ENCODE measurements at regions not wholly inside any gene's neighbourhood (a gene's known extent, or its start where the extent isn't known, plus 50 kb on each side); places are given as distances from the start of the nearest gene placed in this dataset.

DNA sequence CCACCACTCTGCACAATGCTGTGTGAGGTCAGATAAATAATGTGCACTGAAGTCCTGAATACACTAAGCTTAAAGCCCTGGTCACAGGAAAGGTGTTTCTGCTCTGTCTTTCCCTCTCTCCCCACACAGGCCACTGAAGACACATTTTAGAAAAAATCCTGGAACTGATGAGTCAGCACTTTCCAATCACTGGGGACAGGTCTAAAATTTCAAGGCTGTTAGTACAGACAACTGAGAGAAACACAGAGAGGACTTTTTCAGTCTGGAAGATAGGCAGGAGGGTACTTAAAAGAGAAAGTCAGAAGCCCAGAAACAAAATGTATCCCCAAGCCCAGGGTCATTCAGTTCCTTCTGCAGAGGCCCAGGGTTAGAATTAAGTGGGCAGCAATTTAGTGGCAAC, 333.9 kb upstream of the CCDC196 start:
- Mint-ChIP-seq H3K27me3 (ENCODE audit: insufficient read depth, low read depth, poor library complexity) (no peaks in the 10 kb centered on the region), H3K4me1 (no peaks in the 10 kb centered on the region), H3K36me3 (ENCODE audit: low read depth) (no peaks in the 10 kb centered on the region), H3K4me3 (no peak overlapping the region), H3K27ac (peak overlapping the region; percentile 19; the same call in 1 of the 2 replicates), H3K9me3 (peaks cover 9% of the 10 kb centered on the region)
- Histone ChIP-seq H3K4me1 (ENCODE audit: insufficient read depth) (no peaks in the 10 kb centered on the region), H3K79me2 (replicated peaks; ENCODE audit: insufficient read depth) (no peaks in the 10 kb centered on the region), H3K27ac (ENCODE audit: low read depth) (no peak overlapping the region), H3K27me3 (ENCODE audit: insufficient read depth) (no peaks in the 10 kb centered on the region), H4K20me1 (replicated peaks; ENCODE audit: insufficient read depth) (no peaks in the 10 kb centered on the region), H3K4me2 (no peak overlapping the region), H2AFZ (peak overlapping the region; percentile 66; the same call in 1 of the 2 replicates), H3K9me2 (ENCODE audit: insufficient read depth) (no peaks in the 10 kb centered on the region), H3F3A (replicated peaks; ENCODE audit: low read depth) (no peaks in the 10 kb centered on the region), H3K36me3 (ENCODE audit: insufficient read depth) (no peaks in the 10 kb centered on the region; the same call in 1 of the 2 replicates), H3K4me3 (no peak overlapping the region)
- no peak for ATAC-seq
- no peak for DNase-seq (ENCODE audit: low spot score)
- TF ChIP-seq, protein P1, sequence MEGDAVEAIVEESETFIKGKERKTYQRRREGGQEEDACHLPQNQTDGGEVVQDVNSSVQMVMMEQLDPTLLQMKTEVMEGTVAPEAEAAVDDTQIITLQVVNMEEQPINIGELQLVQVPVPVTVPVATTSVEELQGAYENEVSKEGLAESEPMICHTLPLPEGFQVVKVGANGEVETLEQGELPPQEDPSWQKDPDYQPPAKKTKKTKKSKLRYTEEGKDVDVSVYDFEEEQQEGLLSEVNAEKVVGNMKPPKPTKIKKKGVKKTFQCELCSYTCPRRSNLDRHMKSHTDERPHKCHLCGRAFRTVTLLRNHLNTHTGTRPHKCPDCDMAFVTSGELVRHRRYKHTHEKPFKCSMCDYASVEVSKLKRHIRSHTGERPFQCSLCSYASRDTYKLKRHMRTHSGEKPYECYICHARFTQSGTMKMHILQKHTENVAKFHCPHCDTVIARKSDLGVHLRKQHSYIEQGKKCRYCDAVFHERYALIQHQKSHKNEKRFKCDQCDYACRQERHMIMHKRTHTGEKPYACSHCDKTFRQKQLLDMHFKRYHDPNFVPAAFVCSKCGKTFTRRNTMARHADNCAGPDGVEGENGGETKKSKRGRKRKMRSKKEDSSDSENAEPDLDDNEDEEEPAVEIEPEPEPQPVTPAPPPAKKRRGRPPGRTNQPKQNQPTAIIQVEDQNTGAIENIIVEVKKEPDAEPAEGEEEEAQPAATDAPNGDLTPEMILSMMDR (conservative IDR thresholded peaks at IDR 0.05; ENCODE audit: low read depth in 2 of 2) = no peak
- TF ChIP-seq JUNB (IDR thresholded peaks at IDR 0.05; ENCODE audit: unreplicated experiment) (no peak), POLR2AphosphoS5 (IDR thresholded peaks at IDR 0.05; ENCODE audit: low read depth) (no peak), EZH2phosphoT487 (IDR thresholded peaks at IDR 0.05; ENCODE audit: unreplicated experiment) (no peak), NANOG (IDR thresholded peaks at IDR 0.05; ENCODE audit: borderline replicate concordance) (no peak)
- TF ChIP-seq, protein P2, sequence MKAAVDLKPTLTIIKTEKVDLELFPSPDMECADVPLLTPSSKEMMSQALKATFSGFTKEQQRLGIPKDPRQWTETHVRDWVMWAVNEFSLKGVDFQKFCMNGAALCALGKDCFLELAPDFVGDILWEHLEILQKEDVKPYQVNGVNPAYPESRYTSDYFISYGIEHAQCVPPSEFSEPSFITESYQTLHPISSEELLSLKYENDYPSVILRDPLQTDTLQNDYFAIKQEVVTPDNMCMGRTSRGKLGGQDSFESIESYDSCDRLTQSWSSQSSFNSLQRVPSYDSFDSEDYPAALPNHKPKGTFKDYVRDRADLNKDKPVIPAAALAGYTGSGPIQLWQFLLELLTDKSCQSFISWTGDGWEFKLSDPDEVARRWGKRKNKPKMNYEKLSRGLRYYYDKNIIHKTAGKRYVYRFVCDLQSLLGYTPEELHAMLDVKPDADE (IDR thresholded peaks at IDR 0.05) = no peak
- TF ChIP-seq, protein P3, sequence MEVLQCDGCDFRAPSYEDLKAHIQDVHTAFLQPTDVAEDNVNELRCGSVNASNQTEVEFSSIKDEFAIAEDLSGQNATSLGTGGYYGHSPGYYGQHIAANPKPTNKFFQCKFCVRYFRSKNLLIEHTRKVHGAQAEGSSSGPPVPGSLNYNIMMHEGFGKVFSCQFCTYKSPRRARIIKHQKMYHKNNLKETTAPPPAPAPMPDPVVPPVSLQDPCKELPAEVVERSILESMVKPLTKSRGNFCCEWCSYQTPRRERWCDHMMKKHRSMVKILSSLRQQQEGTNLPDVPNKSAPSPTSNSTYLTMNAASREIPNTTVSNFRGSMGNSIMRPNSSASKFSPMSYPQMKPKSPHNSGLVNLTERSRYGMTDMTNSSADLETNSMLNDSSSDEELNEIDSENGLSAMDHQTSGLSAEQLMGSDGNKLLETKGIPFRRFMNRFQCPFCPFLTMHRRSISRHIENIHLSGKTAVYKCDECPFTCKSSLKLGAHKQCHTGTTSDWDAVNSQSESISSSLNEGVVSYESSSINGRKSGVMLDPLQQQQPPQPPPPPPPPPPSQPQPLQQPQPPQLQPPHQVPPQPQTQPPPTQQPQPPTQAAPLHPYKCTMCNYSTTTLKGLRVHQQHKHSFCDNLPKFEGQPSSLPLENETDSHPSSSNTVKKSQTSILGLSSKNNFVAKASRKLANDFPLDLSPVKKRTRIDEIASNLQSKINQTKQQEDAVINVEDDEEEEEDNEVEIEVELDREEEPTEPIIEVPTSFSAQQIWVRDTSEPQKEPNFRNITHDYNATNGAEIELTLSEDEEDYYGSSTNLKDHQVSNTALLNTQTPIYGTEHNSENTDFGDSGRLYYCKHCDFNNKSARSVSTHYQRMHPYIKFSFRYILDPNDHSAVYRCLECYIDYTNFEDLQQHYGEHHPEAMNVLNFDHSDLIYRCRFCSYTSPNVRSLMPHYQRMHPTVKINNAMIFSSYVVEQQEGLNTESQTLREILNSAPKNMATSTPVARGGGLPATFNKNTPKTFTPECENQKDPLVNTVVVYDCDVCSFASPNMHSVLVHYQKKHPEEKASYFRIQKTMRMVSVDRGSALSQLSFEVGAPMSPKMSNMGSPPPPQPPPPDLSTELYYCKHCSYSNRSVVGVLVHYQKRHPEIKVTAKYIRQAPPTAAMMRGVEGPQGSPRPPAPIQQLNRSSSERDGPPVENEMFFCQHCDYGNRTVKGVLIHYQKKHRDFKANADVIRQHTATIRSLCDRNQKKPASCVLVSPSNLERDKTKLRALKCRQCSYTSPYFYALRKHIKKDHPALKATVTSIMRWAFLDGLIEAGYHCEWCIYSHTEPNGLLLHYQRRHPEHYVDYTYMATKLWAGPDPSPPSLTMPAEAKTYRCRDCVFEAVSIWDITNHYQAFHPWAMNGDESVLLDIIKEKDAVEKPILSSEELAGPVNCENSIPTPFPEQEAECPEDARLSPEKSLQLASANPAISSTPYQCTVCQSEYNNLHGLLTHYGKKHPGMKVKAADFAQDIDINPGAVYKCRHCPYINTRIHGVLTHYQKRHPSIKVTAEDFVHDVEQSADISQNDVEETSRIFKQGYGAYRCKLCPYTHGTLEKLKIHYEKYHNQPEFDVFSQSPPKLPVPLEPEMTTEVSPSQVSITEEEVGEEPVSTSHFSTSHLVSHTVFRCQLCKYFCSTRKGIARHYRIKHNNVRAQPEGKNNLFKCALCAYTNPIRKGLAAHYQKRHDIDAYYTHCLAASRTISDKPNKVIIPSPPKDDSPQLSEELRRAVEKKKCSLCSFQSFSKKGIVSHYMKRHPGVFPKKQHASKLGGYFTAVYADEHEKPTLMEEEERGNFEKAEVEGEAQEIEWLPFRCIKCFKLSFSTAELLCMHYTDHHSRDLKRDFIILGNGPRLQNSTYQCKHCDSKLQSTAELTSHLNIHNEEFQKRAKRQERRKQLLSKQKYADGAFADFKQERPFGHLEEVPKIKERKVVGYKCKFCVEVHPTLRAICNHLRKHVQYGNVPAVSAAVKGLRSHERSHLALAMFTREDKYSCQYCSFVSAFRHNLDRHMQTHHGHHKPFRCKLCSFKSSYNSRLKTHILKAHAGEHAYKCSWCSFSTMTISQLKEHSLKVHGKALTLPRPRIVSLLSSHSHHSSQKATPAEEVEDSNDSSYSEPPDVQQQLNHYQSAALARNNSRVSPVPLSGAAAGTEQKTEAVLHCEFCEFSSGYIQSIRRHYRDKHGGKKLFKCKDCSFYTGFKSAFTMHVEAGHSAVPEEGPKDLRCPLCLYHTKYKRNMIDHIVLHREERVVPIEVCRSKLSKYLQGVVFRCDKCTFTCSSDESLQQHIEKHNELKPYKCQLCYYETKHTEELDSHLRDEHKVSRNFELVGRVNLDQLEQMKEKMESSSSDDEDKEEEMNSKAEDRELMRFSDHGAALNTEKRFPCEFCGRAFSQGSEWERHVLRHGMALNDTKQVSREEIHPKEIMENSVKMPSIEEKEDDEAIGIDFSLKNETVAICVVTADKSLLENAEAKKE (CRISPR knock-in tag; IDR thresholded peaks at IDR 0.05) = no peak
